ENCODE measurements at regions not wholly inside any gene's neighbourhood (a gene's known extent, or its start where the extent isn't known, plus 50 kb on each side); places are given as distances from the start of the nearest gene placed in this dataset.

GRCh38 chr2:158738363-158738762 is 56.8 kb upstream of the DAPL1 start:
- TF ChIP-seq, protein P1, sequence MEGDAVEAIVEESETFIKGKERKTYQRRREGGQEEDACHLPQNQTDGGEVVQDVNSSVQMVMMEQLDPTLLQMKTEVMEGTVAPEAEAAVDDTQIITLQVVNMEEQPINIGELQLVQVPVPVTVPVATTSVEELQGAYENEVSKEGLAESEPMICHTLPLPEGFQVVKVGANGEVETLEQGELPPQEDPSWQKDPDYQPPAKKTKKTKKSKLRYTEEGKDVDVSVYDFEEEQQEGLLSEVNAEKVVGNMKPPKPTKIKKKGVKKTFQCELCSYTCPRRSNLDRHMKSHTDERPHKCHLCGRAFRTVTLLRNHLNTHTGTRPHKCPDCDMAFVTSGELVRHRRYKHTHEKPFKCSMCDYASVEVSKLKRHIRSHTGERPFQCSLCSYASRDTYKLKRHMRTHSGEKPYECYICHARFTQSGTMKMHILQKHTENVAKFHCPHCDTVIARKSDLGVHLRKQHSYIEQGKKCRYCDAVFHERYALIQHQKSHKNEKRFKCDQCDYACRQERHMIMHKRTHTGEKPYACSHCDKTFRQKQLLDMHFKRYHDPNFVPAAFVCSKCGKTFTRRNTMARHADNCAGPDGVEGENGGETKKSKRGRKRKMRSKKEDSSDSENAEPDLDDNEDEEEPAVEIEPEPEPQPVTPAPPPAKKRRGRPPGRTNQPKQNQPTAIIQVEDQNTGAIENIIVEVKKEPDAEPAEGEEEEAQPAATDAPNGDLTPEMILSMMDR (IDR thresholded peaks at IDR 0.05): no peak
- TF ChIP-seq POLR2A (IDR thresholded peaks at IDR 0.05): no peak

Measured in lower leg skin (tissue), 3 donors.